Caco-2 (cell line): ENCODE measurements at regions not wholly inside any gene's neighbourhood (a gene's known extent, or its start where the extent isn't known, plus 50 kb on each side); places are given as distances from the start of the nearest gene placed in this dataset.

Experiments
- BruUV-seq: library from RNA; stranded (reverse); fragments of 400-500 nt; replicated peaks from 2 replicates; lab custom pipeline; 2021; lab: Mats Ljungman, UMichigan
- CTCF ChIA-PET: fragments of 300-600 bp; sonication (Branson Sonifier 250); formaldehyde crosslinking; loops from one replicate; lab custom pipeline; 2022; ENCODE audit warnings: antibody characterized with exemption; lab: Charles Lee
- POLR2A ChIA-PET: fragments of 300-600 bp; sonication (Branson Sonifier 250); formaldehyde crosslinking; loops from one replicate; lab custom pipeline; 2022; ENCODE audit warnings: antibody characterized with exemption; lab: Charles Lee
- DNase-seq, 2 experiments: peaks; one replicate each; pipeline versions ENCODE4 v3.0.0 to v3.0.0-alpha.2; 2020 to 2022
- H3K27me3 ChIP-seq: replicated peaks from 2 replicates; pipeline ENCODE4 v1.6.0; 2011; ENCODE audit warnings: low read length; ENCODE audit not compliant: control insufficient read depth, insufficient read depth
- H3K36me3 ChIP-seq: 2 replicates; pipeline ENCODE4 v1.5.1; 2011; ENCODE audit warnings: low read length; ENCODE audit not compliant: control insufficient read depth, insufficient read depth
- H3K4me1 ChIP-seq: fragments of 250-450 bp; sonication (Bioruptor Pico); 2 replicates; pipeline ENCODE4 v1.5.1; 2020; ENCODE audit warnings: mild to moderate bottlenecking
- H3K4me3 ChIP-seq: 2 replicates; pipeline ENCODE4 v1.5.1; 2011; ENCODE audit warnings: low read depth, mild to moderate bottlenecking, control low read depth, low read length
- H3K9me3 ChIP-seq: fragments of 250-450 bp; sonication (Bioruptor Pico); 2 replicates; pipeline ENCODE4 v1.5.1; 2020; ENCODE audit warnings: mild to moderate bottlenecking, moderate library complexity
- H3K27ac Mint-ChIP-seq: one replicate; pipeline ENCODE4 v1.8.0; 2022; ENCODE audit warnings: mixed read lengths; ENCODE audit not compliant: unreplicated experiment
- H3K27me3 Mint-ChIP-seq: one replicate; pipeline ENCODE4 v1.8.0; 2022; ENCODE audit warnings: mixed read lengths; ENCODE audit not compliant: insufficient read depth, unreplicated experiment
- H3K36me3 Mint-ChIP-seq: one replicate; pipeline ENCODE4 v1.8.0; 2022; ENCODE audit warnings: mild to moderate bottlenecking, mixed read lengths; ENCODE audit not compliant: insufficient read depth, unreplicated experiment
- H3K4me1 Mint-ChIP-seq: one replicate; pipeline ENCODE4 v1.8.0; 2022; ENCODE audit warnings: low read depth, mixed read lengths; ENCODE audit not compliant: unreplicated experiment
- H3K4me3 Mint-ChIP-seq: one replicate; pipeline ENCODE4 v1.8.0; 2022; ENCODE audit warnings: mild to moderate bottlenecking, moderate library complexity, mixed read lengths; ENCODE audit not compliant: unreplicated experiment
- H3K9me3 Mint-ChIP-seq: one replicate; pipeline ENCODE4 v1.8.0; 2022; ENCODE audit warnings: mixed read lengths; ENCODE audit not compliant: unreplicated experiment
- intact Hi-C: fragments of 100-400 bp; cut with micrococcal nuclease; formaldehyde crosslinking; loops from one replicate; pipeline ENCODE4 v1.10.0; 2022; ENCODE audit not compliant: unreplicated experiment
- TF ChIP-seq, protein P1 (sequence below), 2 experiments: fragments of 200-600 bp in 1 of 2; IDR thresholded peaks; 1 replicate in 1 of 2; 2 replicates in 1 of 2; pipeline versions ENCODE4 v1.5.1 to v1.8.0; 2011 to 2022; ENCODE audit warnings: antibody characterized with exemption in 1 of 2, control low read depth in 1 of 2, inconsistent platforms in 1 of 2, low read depth in 1 of 2, low read length in 1 of 2, mild to moderate bottlenecking in 1 of 2, moderate library complexity in 1 of 2; ENCODE audit not compliant: insufficient read depth in 1 of 2, severe bottlenecking in 1 of 2, unreplicated experiment in 1 of 2

DNA sequence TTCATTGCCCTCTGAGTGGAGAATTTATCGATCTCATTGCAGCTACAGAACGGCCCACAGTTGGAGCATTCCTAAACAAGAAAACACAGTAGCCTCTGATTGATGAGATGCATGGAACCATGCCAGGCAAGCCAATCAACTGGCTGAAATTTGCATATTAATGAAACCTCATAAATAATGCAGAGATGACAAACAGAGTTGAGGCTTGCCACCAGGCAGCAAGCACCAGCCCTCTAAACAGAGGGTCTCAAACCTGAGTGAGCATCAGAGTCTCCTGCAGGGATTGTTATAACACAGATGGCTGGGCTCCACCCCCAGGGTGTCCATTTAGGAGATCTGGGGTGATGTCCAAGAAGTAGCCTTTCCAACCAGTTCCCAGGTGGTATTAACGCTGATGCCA lies 60.9 kb upstream of the CMKLR1 start:
- TF ChIP-seq, protein P1, sequence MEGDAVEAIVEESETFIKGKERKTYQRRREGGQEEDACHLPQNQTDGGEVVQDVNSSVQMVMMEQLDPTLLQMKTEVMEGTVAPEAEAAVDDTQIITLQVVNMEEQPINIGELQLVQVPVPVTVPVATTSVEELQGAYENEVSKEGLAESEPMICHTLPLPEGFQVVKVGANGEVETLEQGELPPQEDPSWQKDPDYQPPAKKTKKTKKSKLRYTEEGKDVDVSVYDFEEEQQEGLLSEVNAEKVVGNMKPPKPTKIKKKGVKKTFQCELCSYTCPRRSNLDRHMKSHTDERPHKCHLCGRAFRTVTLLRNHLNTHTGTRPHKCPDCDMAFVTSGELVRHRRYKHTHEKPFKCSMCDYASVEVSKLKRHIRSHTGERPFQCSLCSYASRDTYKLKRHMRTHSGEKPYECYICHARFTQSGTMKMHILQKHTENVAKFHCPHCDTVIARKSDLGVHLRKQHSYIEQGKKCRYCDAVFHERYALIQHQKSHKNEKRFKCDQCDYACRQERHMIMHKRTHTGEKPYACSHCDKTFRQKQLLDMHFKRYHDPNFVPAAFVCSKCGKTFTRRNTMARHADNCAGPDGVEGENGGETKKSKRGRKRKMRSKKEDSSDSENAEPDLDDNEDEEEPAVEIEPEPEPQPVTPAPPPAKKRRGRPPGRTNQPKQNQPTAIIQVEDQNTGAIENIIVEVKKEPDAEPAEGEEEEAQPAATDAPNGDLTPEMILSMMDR (IDR thresholded peaks at IDR 0.05; ENCODE audit: insufficient read depth in 1 of 2, low read depth in 1 of 2, low read length in 1 of 2, severe bottlenecking in 1 of 2, unreplicated experiment in 1 of 2): no peak
- POLR2A ChIA-PET: no interaction called here
- Histone ChIP-seq H3K27me3 (no peaks in the 10 kb centered on the region), H3K36me3 (no peaks in the 10 kb centered on the region), H3K4me3 (no peak overlapping the region), H3K9me3 (no peaks in the 10 kb centered on the region), H3K4me1 (no peaks in the 10 kb centered on the region)
- intact Hi-C loops: no loop called here
- Mint-ChIP-seq H3K4me3 (no peak overlapping the region), H3K27me3 (no peaks in the 10 kb centered on the region), H3K36me3 (no peaks in the 10 kb centered on the region), H3K4me1 (no peaks in the 10 kb centered on the region), H3K9me3 (no peaks in the 10 kb centered on the region), H3K27ac (no peak overlapping the region)
- DNase-seq: no peak
- no TSS peak for BruUV-seq
- CTCF ChIA-PET: no interaction called here

DNA sequence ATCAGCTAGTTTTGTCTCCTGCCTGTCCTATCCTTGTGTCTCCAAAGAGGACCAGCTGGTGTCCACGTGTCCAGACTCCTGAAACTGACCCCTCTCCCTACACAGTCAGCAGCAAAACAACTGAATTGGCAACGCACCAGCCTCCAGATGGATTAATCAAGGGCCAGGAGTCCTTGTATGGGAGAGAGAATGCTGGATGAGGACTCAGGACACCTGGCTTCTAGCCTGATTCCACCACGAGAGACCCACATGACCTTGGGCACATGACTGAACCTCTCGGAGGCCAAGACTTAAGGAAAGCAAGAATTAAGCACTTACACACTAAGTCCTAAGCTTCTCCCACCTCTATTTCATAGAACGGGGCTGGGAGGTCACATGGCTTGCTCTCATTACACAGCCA lies 60.4 kb upstream of the CMKLR1 start:
- BruUV-seq: no TSS peak
- H3K27ac Mint-ChIP-seq: no peak overlapping the region
- H3K9me3 Mint-ChIP-seq: no peaks in the 10 kb centered on the region
- H3K4me3 Mint-ChIP-seq: no peak overlapping the region
- Histone ChIP-seq H3K36me3 (no peaks in the 10 kb centered on the region), H3K4me3 (no peak overlapping the region), H3K4me1 (no peaks in the 10 kb centered on the region), H3K9me3 (no peaks in the 10 kb centered on the region), H3K27me3 (no peaks in the 10 kb centered on the region)
- no peaks in the 10 kb centered on the region for H3K4me1 Mint-ChIP-seq
- TF ChIP-seq, protein P1 (IDR thresholded peaks at IDR 0.05; ENCODE audit: insufficient read depth in 1 of 2, low read depth in 1 of 2, low read length in 1 of 2, severe bottlenecking in 1 of 2, unreplicated experiment in 1 of 2): no peak
- ChIA-PET CTCF (no interaction called here), POLR2A (no interaction called here)
- DNase-seq: no peak
- H3K27me3 Mint-ChIP-seq: no peaks in the 10 kb centered on the region
- no peaks in the 10 kb centered on the region for H3K36me3 Mint-ChIP-seq
- intact Hi-C loops: no loop called here

DNA sequence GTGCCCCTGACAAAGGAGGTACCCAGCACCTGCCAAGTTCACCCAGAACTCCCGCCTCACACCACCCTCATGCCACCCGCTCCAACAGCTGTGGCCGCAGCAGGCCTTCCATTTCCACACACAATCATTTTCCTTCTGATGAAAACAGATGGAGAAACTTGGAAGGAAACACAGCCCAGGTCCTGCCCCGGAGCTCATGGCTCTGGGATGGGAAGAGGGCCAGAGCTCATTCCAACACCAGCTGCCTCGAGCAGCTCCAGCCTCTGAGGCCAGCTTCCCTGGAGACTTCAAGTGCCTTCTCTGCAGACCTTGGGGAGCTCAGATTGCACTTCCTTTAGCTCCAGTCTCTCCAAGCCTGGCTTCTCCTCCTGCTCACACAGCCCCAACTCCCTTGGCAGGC lies 55.1 kb upstream of the CMKLR1 start:
- H3K4me1 ChIP-seq: no peaks in the 10 kb centered on the region
- TF ChIP-seq, protein P1 (IDR thresholded peaks at IDR 0.05; ENCODE audit: insufficient read depth in 1 of 2, low read depth in 1 of 2, low read length in 1 of 2, severe bottlenecking in 1 of 2, unreplicated experiment in 1 of 2): no peak
- Mint-ChIP-seq H3K4me3 (no peak overlapping the region), H3K27ac (no peak overlapping the region), H3K36me3 (no peaks in the 10 kb centered on the region), H3K4me1 (no peaks in the 10 kb centered on the region), H3K27me3 (peaks cover 6% of the 10 kb centered on the region), H3K9me3 (no peaks in the 10 kb centered on the region)
- H3K9me3 ChIP-seq: no peaks in the 10 kb centered on the region
- POLR2A ChIA-PET: no interaction called here
- H3K27me3 ChIP-seq: no peaks in the 10 kb centered on the region
- CTCF ChIA-PET: interaction anchor here (0.6 kb wide), 1 partner anchor 70 kb away, joined by 3 read pairs; no protein-coding TSS in a partner anchor
- intact Hi-C loops: no loop called here
- H3K4me3 ChIP-seq: no peak overlapping the region
- no peak for DNase-seq
- no peaks in the 10 kb centered on the region for H3K36me3 ChIP-seq
- no TSS peak for BruUV-seq
